GM21529 (cell line): ENCODE measurements at regions not wholly inside any gene's neighbourhood (a gene's known extent, or its start where the extent isn't known, plus 50 kb on each side); places are given as distances from the start of the nearest gene placed in this dataset.

Experiments used
- ATAC-seq: cut with Tn5 transposase; IDR thresholded peaks from one replicate; pipeline ENCODE4 v1.9.1; 2021; ENCODE audit not compliant: unreplicated experiment

GRCh38 chr2:30367232-30368070 lies 79.6 kb upstream of the LCLAT1 start:
- ATAC-seq: no peak

GRCh38 chr2:30368258-30368657 lies 78.8 kb upstream of the LCLAT1 start:
- no peak for ATAC-seq

GRCh38 chr2:30371028-30371689 lies 75.9 kb upstream of the LCLAT1 start:
- no peak for ATAC-seq

GRCh38 chr2:30371772-30372373 lies 75.2 kb upstream of the LCLAT1 start:
- ATAC-seq: no peak

- no peak for ATAC-seq
These were observed 74.2 kb upstream of the LCLAT1 start for GRCh38 chr2:30372826-30373225.

GRCh38 chr2:30373881-30374302 lies 73.2 kb upstream of the LCLAT1 start:
- no peak for ATAC-seq

- ATAC-seq: no peak
These were observed 72.7 kb upstream of the LCLAT1 start for GRCh38 chr2:30374380-30374779.

GRCh38 chr2:30375915-30376314 lies 71.1 kb upstream of the LCLAT1 start:
- ATAC-seq: no peak

- no peak for ATAC-seq
These were observed 67.6 kb upstream of the LCLAT1 start for GRCh38 chr2:30379481-30379880.

- no peak for ATAC-seq
These were observed 66.2 kb upstream of the LCLAT1 start for GRCh38 chr2:30380824-30381223.

- ATAC-seq: no peak
These were observed 64.8 kb upstream of the LCLAT1 start for GRCh38 chr2:30382162-30382783.

- no peak for ATAC-seq
These were observed 64.1 kb upstream of the LCLAT1 start for GRCh38 chr2:30382995-30383394.

GRCh38 chr2:30385327-30385726 lies 61.7 kb upstream of the LCLAT1 start:
- no peak for ATAC-seq

- no peak for ATAC-seq
These were observed 54.9 kb upstream of the LCLAT1 start for GRCh38 chr2:30392097-30392496.

GRCh38 chr2:30393510-30393909 lies 53.5 kb upstream of the LCLAT1 start:
- no peak for ATAC-seq

- ATAC-seq: no peak
These were observed 53.0 kb upstream of the LCLAT1 start for GRCh38 chr2:30394096-30394495.

GRCh38 chr2:30396436-30397232 lies 50.4 kb upstream of the LCLAT1 start:
- ATAC-seq: no peak
